K562 (cell line): ENCODE measurements at regions not wholly inside any gene's neighbourhood (a gene's known extent, or its start where the extent isn't known, plus 50 kb on each side); places are given as distances from the start of the nearest gene placed in this dataset.

ENCODE experiments used
- ATAC-seq: fragments of 200-7000 bp; cut with Tn5 transposase; 3 replicates; pipeline ENCODE4 v1.9.1; 2020; ENCODE audit warnings: moderate library complexity
- BruUV-seq: library from RNA; stranded (reverse); fragments of 400-500 nt; replicated peaks from 2 replicates; lab custom pipeline; 2021; lab: Mats Ljungman, UMichigan
- CTCF ChIA-PET: fragments of 300-600 bp; formaldehyde crosslinking; extraction: SDS; loops from one replicate; lab custom pipeline; 2021; ENCODE audit warnings: low intra/inter-chr PET ratio; lab: Yijun Ruan, JAX
- POLR2A ChIA-PET: fragments of 300-600, 350-650 bp; sonication (Branson Sonifier 250); formaldehyde crosslinking; extraction: SDS; loops from one replicate; lab custom pipeline; 2021; ENCODE audit warnings: antibody characterized with exemption, inconsistent platforms; lab: Yijun Ruan, JAX
- DNase-seq, 4 experiments: peaks; one replicate each; pipeline versions ENCODE4 v3.0.0 to v3.0.0-alpha.2; 2011 to 2018; ENCODE audit warnings: low spot score in 3 of 4, mixed read lengths in 3 of 4; ENCODE audit errors: extremely low read depth in 1 of 4
- FAIRE-seq: peaks from 2 replicates; lab custom pipeline; 2011; peaks lifted over from hg19 to GRCh38; lab: Jason Lieb, UNC
- H2AFZ ChIP-seq: 2 replicates; pipeline ENCODE4 v1.6.0; 2011; ENCODE audit warnings: low read depth, low read length, control low read depth, inconsistent platforms
- H3K27ac ChIP-seq: fragments of 200-600 bp; 3 replicates; pipeline ENCODE4 v1.8.0; 2011; ENCODE audit warnings: low read depth, mild to moderate bottlenecking, control low read depth, inconsistent platforms, low read length, moderate library complexity, mixed read lengths; ENCODE audit errors: extremely low read depth
- H3K27me3 ChIP-seq, 2 experiments: fragments of 300-600 bp in 1 of 2; 2 replicates in 1 of 2; 3 replicates in 1 of 2; pipeline versions ENCODE4 v1.6.0 to v1.8.0; 2011; ENCODE audit warnings: inconsistent platforms in 2 of 2, low read length in 2 of 2, mild to moderate bottlenecking in 1 of 2, mixed read lengths in 1 of 2, moderate library complexity in 1 of 2; ENCODE audit not compliant: control insufficient read depth in 2 of 2, insufficient read depth in 2 of 2
- H3K36me3 ChIP-seq: fragments of 300-600 bp; 3 replicates; pipeline ENCODE4 v1.8.0; 2011; ENCODE audit warnings: mild to moderate bottlenecking, low read length, inconsistent platforms; ENCODE audit not compliant: control insufficient read depth, insufficient read depth
- H3K4me1 ChIP-seq, 2 experiments: fragments of 200-600 bp in 1 of 2; replicated peaks in 1 of 2; 2 replicates in 1 of 2; 3 replicates in 1 of 2; pipeline versions ENCODE4 v1.5.1 to v1.8.0; 2011; ENCODE audit warnings: inconsistent platforms in 2 of 2, low read length in 2 of 2, mild to moderate bottlenecking in 1 of 2, mixed read lengths in 1 of 2, moderate library complexity in 1 of 2; ENCODE audit not compliant: control insufficient read depth in 2 of 2, insufficient read depth in 2 of 2
- H3K4me2 ChIP-seq: 2 replicates; pipeline ENCODE4 v1.6.1; 2011; ENCODE audit warnings: low read length, control low read depth, inconsistent platforms, mixed read lengths; ENCODE audit not compliant: insufficient read depth
- H3K4me3 ChIP-seq: fragments of 200-600 bp; sonication (generic), shearing (Covaris generic); 2 replicates; pipeline ENCODE4 v1.5.1; 2016; ENCODE audit warnings: control low read depth, inconsistent platforms
- H3K79me2 ChIP-seq: fragments of 200-600 bp; 3 replicates; pipeline ENCODE4 v1.8.0; 2011; ENCODE audit warnings: low read length, inconsistent platforms; ENCODE audit not compliant: control insufficient read depth, insufficient read depth
- H3K9ac ChIP-seq, 2 experiments: 2 replicates each; pipeline versions ENCODE4 v1.6.0 to v1.6.1; 2011; ENCODE audit warnings: low read depth in 2 of 2, low read length in 2 of 2, control low read depth in 1 of 2, inconsistent platforms in 1 of 2, mild to moderate bottlenecking in 1 of 2, mixed read lengths in 1 of 2; ENCODE audit not compliant: insufficient read depth in 1 of 2
- H3K9me1 ChIP-seq: one replicate; pipeline ENCODE4 v1.6.0; 2011; ENCODE audit warnings: inconsistent platforms, mild to moderate bottlenecking, low read length, moderate library complexity; ENCODE audit not compliant: control insufficient read depth, insufficient read depth
- H3K9me3 ChIP-seq: replicated peaks from 2 replicates; pipeline ENCODE4 v1.5.1; 2011; ENCODE audit warnings: low read depth, low read length, inconsistent platforms; ENCODE audit not compliant: control insufficient read depth, insufficient read depth
- H4K20me1 ChIP-seq: replicated peaks from 2 replicates; pipeline ENCODE4 v1.6.1; 2011; ENCODE audit warnings: low read length, inconsistent platforms, mixed read lengths; ENCODE audit not compliant: control insufficient read depth, insufficient read depth
- AFF4 ChIP-seq: sonication (generic); formaldehyde crosslinking; IDR thresholded peaks from 2 replicates; pipeline ENCODE4 v1.8.0; 2023; ENCODE audit warnings: mild to moderate bottlenecking, missing genetic modification reagents
- CC2D1A ChIP-seq: fragments of 450-650 bp; IDR thresholded peaks from 2 replicates; pipeline ENCODE4 v1.6.1; 2017; ENCODE audit warnings: mild to moderate bottlenecking
- ETS1 ChIP-seq: conservative IDR thresholded peaks from 2 replicates; pipeline ENCODE4 v1.6.1; 2011; ENCODE audit warnings: low read depth, mild to moderate bottlenecking, low read length; ENCODE audit not compliant: control insufficient read depth
- JUND ChIP-seq, 2 experiments: IDR thresholded peaks; 2 replicates in 1 of 2; 3 replicates in 1 of 2; pipeline ENCODE4 v1.6.1; 2011; ENCODE audit warnings: borderline replicate concordance in 2 of 2, low read depth in 2 of 2, low read length in 2 of 2, improper control_type of control experiment in 1 of 2, missing biosample characterization in 1 of 2, missing genetic modification characterization in 1 of 2, missing genetic modification reagents in 1 of 2
- MECOM ChIP-seq: fragments of 250-450 bp; sonication (Bioruptor Pico); IDR thresholded peaks from 2 replicates; pipeline ENCODE4 v1.8.0; 2022; ENCODE audit warnings: inconsistent platforms
- NCOR1 ChIP-seq: fragments of 450-650 bp; IDR thresholded peaks from 2 replicates; pipeline ENCODE4 v1.6.1; 2016; ENCODE audit warnings: mild to moderate bottlenecking, moderate library complexity
- SMAD4 ChIP-seq: fragments of 250-450 bp; sonication (Bioruptor Pico); conservative IDR thresholded peaks from 2 replicates; pipeline ENCODE4 v1.8.0; 2021; ENCODE audit warnings: inconsistent platforms, mild to moderate bottlenecking, moderate library complexity
- SMARCA5 ChIP-seq: fragments of 450-650 bp; IDR thresholded peaks from 2 replicates; pipeline ENCODE4 v1.6.1; 2016
- WGBS: fragments of 100-300 bp; shearing (Covaris generic); methylation state at CpG from one replicate; pipeline ENCODE4 v1.1.6; 2016; ENCODE audit warnings: low coverage, mixed read lengths; ENCODE audit not compliant: insufficient coverage; ENCODE audit errors: missing lambda C conversion rate; 5-methylcytosine and 5-hydroxymethylcytosine counted together
- in situ Hi-C: fragments of 300-500 bp; cut with MboI; formaldehyde crosslinking; loops from 4 replicates; pipeline ENCODE4 v1.15.0; 2018; ENCODE audit warnings: inconsistent platforms, mixed read lengths
- intact Hi-C: fragments of 100-400 bp; cut with micrococcal nuclease; formaldehyde crosslinking; loops from 2 replicates; pipeline ENCODE4 v1.14.2; 2022

- H3K9ac ChIP-seq: no peak overlapping the region
- 3% methylated on average over 3 of the region's 3 CpGs for WGBS
- FAIRE-seq (no peak), ATAC-seq (peak; percentile 76), DNase-seq (peak in 2 of 4 experiments; percentile 22 to 35)
- no peaks in the 10 kb centered on the region for H3K79me2 ChIP-seq
- ChIA-PET CTCF (no interaction called here), POLR2A (interaction anchor here (0.8 to 1.5 kb wide), 5 partner anchors 9 to 86 kb away, joined by 3 to 5 read pairs (median 3); no protein-coding TSS in a partner anchor)
- intact Hi-C loops (no loop called here), in situ Hi-C loops (no loop called here)
- H3K9me1 ChIP-seq: no peaks in the 10 kb centered on the region
- no peaks in the 10 kb centered on the region for H4K20me1 ChIP-seq
- peak overlapping the region; percentile 25; the same call in 1 of the 2 replicates for H2AFZ ChIP-seq
- H3K4me1 ChIP-seq: peaks cover 0 to 14% of the 10 kb centered on the region in 2 experiments; a peak in 1 of 5 replicates
- no peak overlapping the region for H3K27ac ChIP-seq
- H3K9me3 ChIP-seq: no peaks in the 10 kb centered on the region
- peak overlapping the region; percentile 31; the same call in 1 of the 2 replicates for H3K4me2 ChIP-seq
- no TSS peak for BruUV-seq
- H3K27me3 ChIP-seq: no peaks in the 10 kb centered on the region
- H3K4me3 ChIP-seq: no peak overlapping the region
- H3K36me3 ChIP-seq: no peaks in the 10 kb centered on the region
- TF ChIP-seq SMARCA5 (no peak), CC2D1A (no peak), MECOM (CRISPR knock-in tag) (no peak), ETS1 (no peak), SMAD4 (CRISPR knock-in tag) (peak; percentile 88), AFF4 (CRISPR knock-in tag) (no peak), NCOR1 (peak; percentile 54), JUND (IDR thresholded peaks at IDR 0.05; ENCODE audit: borderline replicate concordance, low read depth, low read length) (no peak), JUND (tag; IDR thresholded peaks at IDR 0.05; ENCODE audit: borderline replicate concordance, low read depth, low read length) (no peak)
Measured at GRCh38 chr5:98982880-98983279, 54.1 kb upstream of the CHD1 start.
